ENCODE measurements at regions not wholly inside any gene's neighbourhood (a gene's known extent, or its start where the extent isn't known, plus 50 kb on each side); places are given as distances from the start of the nearest gene placed in this dataset.
"Not testable (repeated sequence)": the region's sequence is repeated elsewhere in the genome, so short reads cannot be mapped to it uniquely, and the experiment has no call there.

GRCh38 chr7:149584009-149584408, 86.4 kb upstream of the ZNF746 start:
- Histone ChIP-seq H3K9me3 (no peaks in the 10 kb centered on the region), H3K36me3 (peaks cover 4 to 67% of the 10 kb centered on the region in 2 donors), H3K4me3 (no peak overlapping the region), H3K4me1 (no peaks in the 10 kb centered on the region), H3K27ac (no peak overlapping the region), H3K27me3 (no peaks in the 10 kb centered on the region)
- no peak for TF ChIP-seq POLR2AphosphoS5 (IDR thresholded peaks at IDR 0.05; ENCODE audit: insufficient read depth in 1 of 2, low read depth in 1 of 2)
- no peak for TF ChIP-seq CTCF (IDR thresholded peaks at IDR 0.05)
- no peak for TF ChIP-seq POLR2A (IDR thresholded peaks at IDR 0.05)
- DNase-seq (ENCODE audit: extremely low spot score in 2 of 2), result no peak
- intact Hi-C loops (cut with DNase I), result no loop called here

GRCh38 chr7:149580328-149580727, 82.7 kb upstream of the ZNF746 start:
- Histone ChIP-seq H3K4me3 (no peak overlapping the region), H3K36me3 (peaks cover 4 to 44% of the 10 kb centered on the region in 2 donors), H3K4me1 (no peaks in the 10 kb centered on the region), H3K27me3 (no peaks in the 10 kb centered on the region), H3K27ac (no peak overlapping the region), H3K9me3 (no peaks in the 10 kb centered on the region)
- DNase-seq (ENCODE audit: extremely low spot score in 2 of 2), result no peak
- intact Hi-C loops (cut with DNase I), result no loop called here
- no peak for TF ChIP-seq POLR2A (IDR thresholded peaks at IDR 0.05)
- no peak for TF ChIP-seq POLR2AphosphoS5 (IDR thresholded peaks at IDR 0.05; ENCODE audit: insufficient read depth in 1 of 2, low read depth in 1 of 2)
- no peak for TF ChIP-seq CTCF (IDR thresholded peaks at IDR 0.05)

GRCh38 chr7:149579365-149579764, 81.8 kb upstream of the ZNF746 start:
- DNase-seq (ENCODE audit: extremely low spot score in 2 of 2); intact Hi-C loops (cut with DNase I): not testable (repeated sequence)
- peaks cover 4 to 38% of the 10 kb centered on the region in 2 donors for H3K36me3 ChIP-seq

GRCh38 chr7:149574428-149574827, 76.8 kb upstream of the ZNF746 start:
- H3K27me3 ChIP-seq; H3K4me3 ChIP-seq; intact Hi-C loops (cut with DNase I); H3K27ac ChIP-seq; H3K4me1 ChIP-seq; H3K9me3 ChIP-seq; H3K36me3 ChIP-seq; DNase-seq (ENCODE audit: extremely low spot score in 2 of 2): not testable (repeated sequence)

More at GRCh38 chr7:149579365-149579764, 81.8 kb upstream of the ZNF746 start:
- H3K27me3 ChIP-seq, H3K4me1 ChIP-seq, H3K9me3 ChIP-seq, H3K4me3 ChIP-seq, H3K27ac ChIP-seq: not testable (repeated sequence)

GRCh38 chr7:149573519-149573918, 75.9 kb upstream of the ZNF746 start:
- Histone ChIP-seq H3K27ac (no peak overlapping the region), H3K4me3 (no peak overlapping the region), H3K27me3 (no peaks in the 10 kb centered on the region), H3K36me3 (no peaks in the 10 kb centered on the region), H3K4me1 (no peaks in the 10 kb centered on the region), H3K9me3 (peaks cover 8% of the 10 kb centered on the region)
- TF ChIP-seq POLR2A (IDR thresholded peaks at IDR 0.05), result no peak
- no peak for TF ChIP-seq CTCF (IDR thresholded peaks at IDR 0.05)
- no peak for TF ChIP-seq POLR2AphosphoS5 (IDR thresholded peaks at IDR 0.05; ENCODE audit: insufficient read depth in 1 of 2, low read depth in 1 of 2)
- no peak for DNase-seq (ENCODE audit: extremely low spot score in 2 of 2)
- intact Hi-C loops (cut with DNase I), result no loop called here

GRCh38 chr7:149572920-149573319, 75.3 kb upstream of the ZNF746 start:
- intact Hi-C loops (cut with DNase I); H3K4me1 ChIP-seq; H3K27ac ChIP-seq; H3K36me3 ChIP-seq; H3K4me3 ChIP-seq; H3K27me3 ChIP-seq; H3K9me3 ChIP-seq; DNase-seq (ENCODE audit: extremely low spot score in 2 of 2): not testable (repeated sequence)

- no peak overlapping the region for H3K4me3 ChIP-seq
- H3K27ac ChIP-seq, result no peak overlapping the region
- no peak for DNase-seq (ENCODE audit: extremely low spot score in 2 of 2)
- no peaks in the 10 kb centered on the region for H3K4me1 ChIP-seq
- intact Hi-C loops (cut with DNase I), result no loop called here
- no peaks in the 10 kb centered on the region for H3K27me3 ChIP-seq
- H3K36me3 ChIP-seq, result peaks cover 0 to 12% of the 10 kb centered on the region in 2 donors
- H3K9me3 ChIP-seq, result peaks cover 8% of the 10 kb centered on the region
- TF ChIP-seq POLR2A (IDR thresholded peaks at IDR 0.05) (no peak), CTCF (IDR thresholded peaks at IDR 0.05) (no peak), POLR2AphosphoS5 (IDR thresholded peaks at IDR 0.05; ENCODE audit: insufficient read depth in 1 of 2, low read depth in 1 of 2) (no peak)
These were observed 73.2 kb upstream of the ZNF746 start for GRCh38 chr7:149570784-149571183.

All from vagina (tissue), 2 donors.